Liver (tissue), 8 donors: ENCODE measurements at regions not wholly inside any gene's neighbourhood (a gene's known extent, or its start where the extent isn't known, plus 50 kb on each side); places are given as distances from the start of the nearest gene placed in this dataset.

Experiments used
- DNase-seq: peaks from one replicate; pipeline ENCODE4 v3.0.0-alpha.2; 2017; ENCODE audit warnings: low spot score
- H3K27ac ChIP-seq, 2 donors: one replicate each; pipeline ENCODE4 v1.7.0; 2013; ENCODE audit warnings: inconsistent platforms in 2 of 2, low read length in 2 of 2, control low read depth in 1 of 2, low read depth in 1 of 2, mild to moderate bottlenecking in 1 of 2
- H3K27me3 ChIP-seq, 4 donors: one replicate each; pipeline versions ENCODE4 v1.6.1 to v1.7.0; 2013; ENCODE audit warnings: low read length in 3 of 4, inconsistent platforms in 1 of 4, mild to moderate bottlenecking in 1 of 4, moderate library complexity in 1 of 4; ENCODE audit not compliant: control insufficient read depth in 4 of 4, insufficient read depth in 4 of 4
- H3K36me3 ChIP-seq, 4 donors: one replicate each; pipeline versions ENCODE4 v1.6.1 to v1.7.0; 2013; ENCODE audit warnings: low read length in 3 of 4, mild to moderate bottlenecking in 3 of 4, low read depth in 1 of 4, moderate library complexity in 1 of 4; ENCODE audit not compliant: control insufficient read depth in 4 of 4, insufficient read depth in 3 of 4
- H3K4me1 ChIP-seq, 4 donors: one replicate each; pipeline versions ENCODE4 v1.6.1 to v1.7.0; 2013; ENCODE audit warnings: low read length in 3 of 4, mild to moderate bottlenecking in 3 of 4, moderate library complexity in 1 of 4; ENCODE audit not compliant: control insufficient read depth in 4 of 4, insufficient read depth in 4 of 4
- H3K4me3 ChIP-seq, 3 donors: one replicate each; pipeline versions ENCODE4 v1.6.1 to v1.7.0; 2013; ENCODE audit warnings: low read length in 3 of 3, control low read depth in 1 of 3, low read depth in 1 of 3, mild to moderate bottlenecking in 1 of 3
- H3K9ac ChIP-seq, 2 donors: one replicate each; pipeline ENCODE4 v1.7.0; 2013; ENCODE audit warnings: low read length in 2 of 2, mild to moderate bottlenecking in 2 of 2, moderate library complexity in 2 of 2, control low read depth in 1 of 2, low read depth in 1 of 2
- H3K9me3 ChIP-seq, 4 donors: one replicate each; pipeline versions ENCODE4 v1.6.1 to v1.7.0; 2013; ENCODE audit warnings: low read length in 3 of 4; ENCODE audit not compliant: control insufficient read depth in 4 of 4
- ATF3 ChIP-seq: IDR thresholded peaks from 2 replicates; pipeline ENCODE4 v1.6.1; 2016; ENCODE audit warnings: antibody characterized with exemption
- CTCF ChIP-seq: fragments of 150-350 bp; IDR thresholded peaks from 2 replicates; pipeline ENCODE4 v1.5.1; 2017; ENCODE audit warnings: improper control_type of control experiment, low read depth, low read length; ENCODE audit not compliant: missing input control
- EGR1 ChIP-seq, 2 donors: IDR thresholded peaks; 2 replicates each; pipeline ENCODE4 v1.6.1; 2016 to 2018; ENCODE audit warnings: antibody characterized with exemption in 2 of 2, low read depth in 2 of 2
- FOXA1 ChIP-seq: IDR thresholded peaks from 2 replicates; pipeline ENCODE4 v1.6.1; 2016; ENCODE audit warnings: antibody characterized with exemption
- FOXA2 ChIP-seq: IDR thresholded peaks from 2 replicates; pipeline ENCODE4 v1.6.1; 2016; ENCODE audit warnings: antibody characterized with exemption
- HNF4A ChIP-seq, 2 donors: conservative IDR thresholded peaks; 2 replicates each; pipeline ENCODE4 v1.6.1; 2016; ENCODE audit warnings: antibody characterized with exemption in 2 of 2, mild to moderate bottlenecking in 2 of 2
- HNF4G ChIP-seq: IDR thresholded peaks from 2 replicates; pipeline ENCODE4 v1.6.1; 2016; ENCODE audit warnings: antibody characterized with exemption
- JUND ChIP-seq, 2 donors: IDR thresholded peaks; 2 replicates each; pipeline ENCODE4 v1.6.1; 2016; ENCODE audit warnings: antibody characterized with exemption in 2 of 2
- MAX ChIP-seq: IDR thresholded peaks from 2 replicates; pipeline ENCODE4 v1.6.1; 2016; ENCODE audit warnings: antibody characterized with exemption
- NR2F2 ChIP-seq: IDR thresholded peaks from 2 replicates; pipeline ENCODE4 v1.6.1; 2016; ENCODE audit warnings: antibody characterized with exemption
- RAD21 ChIP-seq, 2 donors: IDR thresholded peaks; 2 replicates each; pipeline ENCODE4 v1.6.1; 2016; ENCODE audit warnings: antibody characterized with exemption in 2 of 2, mild to moderate bottlenecking in 2 of 2
- REST ChIP-seq: IDR thresholded peaks from 2 replicates; pipeline ENCODE4 v1.6.1; 2016; ENCODE audit warnings: antibody characterized with exemption, mild to moderate bottlenecking
- RXRA ChIP-seq, 2 donors: IDR thresholded peaks; 2 replicates each; pipeline ENCODE4 v1.6.1; 2017 to 2018; ENCODE audit warnings: antibody characterized with exemption in 2 of 2, mild to moderate bottlenecking in 1 of 2
- SP1 ChIP-seq: IDR thresholded peaks from 2 replicates; pipeline ENCODE4 v1.6.1; 2018; ENCODE audit warnings: antibody characterized with exemption, mild to moderate bottlenecking
- TAF1 ChIP-seq: conservative IDR thresholded peaks from 2 replicates; pipeline ENCODE4 v1.6.1; 2016; ENCODE audit warnings: antibody characterized with exemption, mild to moderate bottlenecking
- YY1 ChIP-seq: IDR thresholded peaks from 2 replicates; pipeline ENCODE4 v1.6.1; 2016; ENCODE audit warnings: antibody characterized with exemption, mild to moderate bottlenecking
- ZBTB33 ChIP-seq: IDR thresholded peaks from 2 replicates; pipeline ENCODE4 v1.6.1; 2016; ENCODE audit warnings: antibody characterized with exemption
- WGBS: extraction: QIAGEN DNeasy Blood & Tissue Kit; methylation state at CpG from one replicate; pipeline ENCODE4 v1.1.7; 2013; 5-methylcytosine and 5-hydroxymethylcytosine counted together
- donor health status: healthy.
- donor health status: healthy.
- donor health status: healthy.
- donor health status: healthy.
- donor health status: healthy.

- no peaks in the 10 kb centered on the region for H3K36me3 ChIP-seq
- H3K27me3 ChIP-seq = no peaks in the 10 kb centered on the region
- H3K4me3 ChIP-seq = no peak overlapping the region
- TF ChIP-seq FOXA1 = no peak
- TF ChIP-seq TAF1 = no peak
- TF ChIP-seq ZBTB33 = no peak
- TF ChIP-seq HNF4A (conservative IDR thresholded peaks at IDR 0.05) = no peak
- TF ChIP-seq JUND (IDR thresholded peaks at IDR 0.05) = no peak
- TF ChIP-seq CTCF = no peak
- no peak for TF ChIP-seq FOXA2
- TF ChIP-seq ATF3 = no peak
- TF ChIP-seq SP1 = no peak
- TF ChIP-seq YY1 = no peak
- no peak for TF ChIP-seq HNF4G
- TF ChIP-seq REST = no peak
- TF ChIP-seq MAX = no peak
- TF ChIP-seq RXRA (IDR thresholded peaks at IDR 0.05) = no peak
- TF ChIP-seq RAD21 (IDR thresholded peaks at IDR 0.05) = no peak
- no peak for TF ChIP-seq NR2F2
- TF ChIP-seq EGR1 (IDR thresholded peaks at IDR 0.05; ENCODE audit: low read depth in 2 of 2) = no peak
- H3K4me1 ChIP-seq = no peaks in the 10 kb centered on the region
- DNase-seq = no peak
- 92% methylated on average over 4 of the region's 4 CpGs for WGBS
- no peaks in the 10 kb centered on the region for H3K9me3 ChIP-seq
- no peak overlapping the region for H3K9ac ChIP-seq
- H3K27ac ChIP-seq = no peak overlapping the region
These were observed 330.3 kb upstream of the GOLIM4 start for GRCh38 chr3:168425936-168426595.
